ENCODE measurements at regions not wholly inside any gene's neighbourhood (a gene's known extent, or its start where the extent isn't known, plus 50 kb on each side); places are given as distances from the start of the nearest gene placed in this dataset.

GRCh38 chr4:184887333-184887732 is 61.6 kb upstream of the ACSL1 start:
- H4K20me1 ChIP-seq (ENCODE audit: insufficient read depth, low read length), result no peaks in the 10 kb centered on the region
- H3K4me2 ChIP-seq (ENCODE audit: low read depth, low read length), result no peak overlapping the region
- no peaks in the 10 kb centered on the region for H3K27me3 ChIP-seq (ENCODE audit: control insufficient read depth in 1 of 2, insufficient read depth in 2 of 2, low read length in 2 of 2)
- no peak for DNase-seq (ENCODE audit: low spot score)
- no TSS peak for BruUV-seq (replicated peaks)
- intact Hi-C loops (cut with micrococcal nuclease; ENCODE audit: unreplicated experiment) (loop anchor here (5.0 kb wide), 1 partner anchor 50 kb away; no protein-coding TSS in a partner anchor), in situ Hi-C loops (cut with HindIII; ENCODE audit: extremely low pct_ligation_motif_present, low pct_unique_long_range_greater_than_20kb) (no loop called here)
- no peak overlapping the region for H3K4me3 ChIP-seq (replicated peaks in 1 of 3; ENCODE audit: insufficient read depth in 1 of 3, low read depth in 2 of 3, low read length in 3 of 3)
- CTCF ChIA-PET (ENCODE audit: low intra/inter-chr PET ratio, low total read pairs), result no interaction called here
- TF ChIP-seq IRF2 (CRISPR knock-in tag; IDR thresholded peaks at IDR 0.05) (no peak), ZSCAN25 (CRISPR knock-in tag; IDR thresholded peaks at IDR 0.05) (no peak), RARA (CRISPR knock-in tag; IDR thresholded peaks at IDR 0.05) (0 out of 2 replicates have a peak, but pooled peaks have one; percentile 10), ZNF746 (CRISPR knock-in tag; IDR thresholded peaks at IDR 0.05) (no peak), ZKSCAN5 (CRISPR knock-in tag; IDR thresholded peaks at IDR 0.05) (no peak), MAFK (conservative IDR thresholded peaks at IDR 0.05 in 1 of 2, IDR thresholded peaks at IDR 0.05 in 1 of 2; ENCODE audit: low read length in 2 of 2) (0 out of 4 replicates have a peak, but pooled peaks of 1 of the 2 experiments have one; percentile 4), CHCHD3 (CRISPR knock-in tag; IDR thresholded peaks at IDR 0.05) (no peak), BCL6 (CRISPR knock-in tag; IDR thresholded peaks at IDR 0.05) (peak; percentile 11; the same call in 1 of the 2 replicates), ZNF629 (CRISPR knock-in tag; conservative IDR thresholded peaks at IDR 0.05) (peak; percentile 32; the same call in 1 of the 2 replicates), PPARG (CRISPR knock-in tag; conservative IDR thresholded peaks at IDR 0.05) (0 out of 2 replicates have a peak, but pooled peaks have one; percentile 47), ZNF644 (CRISPR knock-in tag; IDR thresholded peaks at IDR 0.05; ENCODE audit: low read depth) (peak; percentile 33; the same call in 1 of the 2 replicates), EP300 (IDR thresholded peaks at IDR 0.05; ENCODE audit: low read depth in 2 of 2, low read length in 2 of 2) (peak in 1 of 2 experiments; percentile 27; a peak in 1 of 4 replicates), EP300 (CRISPR knock-in tag; IDR thresholded peaks at IDR 0.05; ENCODE audit: borderline replicate concordance) (no peak), LCORL (IDR thresholded peaks at IDR 0.05) (no peak), LCORL (CRISPR knock-in tag; IDR thresholded peaks at IDR 0.05) (0 out of 2 replicates have a peak, but pooled peaks have one; percentile 18)
- no peak overlapping the region for H3K27ac ChIP-seq (ENCODE audit: extremely low read length, insufficient read depth, low read length)
- POLR2A ChIA-PET, result interaction anchor here (0.6 to 0.9 kb wide), 2 partner anchors 10 to 262 kb away, joined by 3 read pairs; no protein-coding TSS in a partner anchor
- H3K4me1 ChIP-seq (ENCODE audit: insufficient read depth, low read length), result peaks cover 85% of the 10 kb centered on the region
- H2AFZ ChIP-seq (ENCODE audit: low read length), result no peak overlapping the region
- H3K9me3 ChIP-seq (ENCODE audit: low read length), result no peaks in the 10 kb centered on the region
- no peaks in the 10 kb centered on the region for H3K36me3 ChIP-seq (replicated peaks in 1 of 2; ENCODE audit: control insufficient read depth in 1 of 2, insufficient read depth in 2 of 2, low read length in 2 of 2)
- H3K9ac ChIP-seq (ENCODE audit: insufficient read depth, low read depth, low read length), result no peak overlapping the region
- FAIRE-seq, result no peak
- no peaks in the 10 kb centered on the region for H3K79me2 ChIP-seq (ENCODE audit: insufficient read depth, low read length)
- ATAC-seq, result no peak
- 41% methylated on average over 3 of the region's 3 CpGs for WGBS (ENCODE audit: low lambda C conversion rate)

All from HepG2 (cell line).